Activated naive CD4-positive, alpha-beta T cell treated with anti-CD3 and anti-CD28 coated beads, Interleukin-2, amount 10 ng/mL, durations not matched to agents 7 days and 5 days (primary cell): ENCODE measurements at regions not wholly inside any gene's neighbourhood (a gene's known extent, or its start where the extent isn't known, plus 50 kb on each side); places are given as distances from the start of the nearest gene placed in this dataset.

Source experiments
- CTCF ChIA-PET: fragments of 350-600 bp; sonication (Branson Sonifier 250); formaldehyde crosslinking; loops from one replicate; lab custom pipeline; 2021; ENCODE audit warnings: antibody characterized with exemption; lab: Charles Lee
- DNase-seq: peaks from one replicate; pipeline ENCODE4 v3.0.0-alpha.2; 2020
- H3K27ac Mint-ChIP-seq: one replicate; pipeline ENCODE4 v1.8.0; 2021; ENCODE audit warnings: mild to moderate bottlenecking, moderate library complexity, mixed read lengths
- H3K27me3 Mint-ChIP-seq: one replicate; pipeline ENCODE4 v1.8.0; 2021; ENCODE audit warnings: mild to moderate bottlenecking, mixed read lengths
- H3K36me3 Mint-ChIP-seq: one replicate; pipeline ENCODE4 v1.8.0; 2021; ENCODE audit warnings: mixed read lengths
- H3K4me1 Mint-ChIP-seq: one replicate; pipeline ENCODE4 v1.8.0; 2021; ENCODE audit warnings: mixed read lengths
- H3K4me3 Mint-ChIP-seq: one replicate; pipeline ENCODE4 v1.8.0; 2021; ENCODE audit warnings: mild to moderate bottlenecking, moderate library complexity, mixed read lengths
- H3K9me3 Mint-ChIP-seq: one replicate; pipeline ENCODE4 v1.8.0; 2021; ENCODE audit warnings: mixed read lengths

GRCh38 chr15:97890307-97890706 lies 70.2 kb upstream of the ARRDC4 start:
- DNase-seq = no peak
- no peaks in the 10 kb centered on the region for H3K36me3 Mint-ChIP-seq
- CTCF ChIA-PET = no interaction called here
- no peak overlapping the region for H3K4me3 Mint-ChIP-seq
- H3K27me3 Mint-ChIP-seq = no peaks in the 10 kb centered on the region
- H3K9me3 Mint-ChIP-seq = no peaks in the 10 kb centered on the region
- no peak overlapping the region for H3K27ac Mint-ChIP-seq
- no peaks in the 10 kb centered on the region for H3K4me1 Mint-ChIP-seq

- DNase-seq = no peak
- no peaks in the 10 kb centered on the region for H3K36me3 Mint-ChIP-seq
- H3K9me3 Mint-ChIP-seq = no peaks in the 10 kb centered on the region
- no peaks in the 10 kb centered on the region for H3K4me1 Mint-ChIP-seq
- CTCF ChIA-PET = interaction anchor here (0.9 to 3.0 kb wide), 2 partner anchors 13 to 286 kb away, joined by 4 to 8 read pairs; no protein-coding TSS in a partner anchor
- H3K27me3 Mint-ChIP-seq = no peaks in the 10 kb centered on the region
- H3K4me3 Mint-ChIP-seq = no peak overlapping the region
- H3K27ac Mint-ChIP-seq = no peak overlapping the region
Observed at GRCh38 chr15:97892167-97892938, 68.2 kb upstream of the ARRDC4 start.

GRCh38 chr15:97893967-97894366 lies 66.5 kb upstream of the ARRDC4 start:
- Mint-ChIP-seq H3K9me3 (no peaks in the 10 kb centered on the region), H3K27me3 (no peaks in the 10 kb centered on the region), H3K36me3 (no peaks in the 10 kb centered on the region), H3K27ac (no peak overlapping the region), H3K4me3 (no peak overlapping the region), H3K4me1 (no peaks in the 10 kb centered on the region)
- no peak for DNase-seq
- CTCF ChIA-PET = interaction anchor here (3.0 kb wide), 1 partner anchor 284 kb away, joined by 8 read pairs; no protein-coding TSS in a partner anchor

- CTCF ChIA-PET = interaction anchor here (0.7 to 2.1 kb wide), 5 partner anchors 8 to 278 kb away, joined by 3 to 5 read pairs (median 4); no protein-coding TSS in a partner anchor
Observed at GRCh38 chr15:97899981-97900380, 60.5 kb upstream of the ARRDC4 start.

GRCh38 chr15:97902140-97902780 lies 58.2 kb upstream of the ARRDC4 start:
- CTCF ChIA-PET = interaction anchor here (5.6 kb wide), 1 partner anchor 275 kb away, joined by 56 read pairs; no protein-coding TSS in a partner anchor
- Mint-ChIP-seq H3K4me3 (no peak overlapping the region), H3K27ac (no peak overlapping the region), H3K9me3 (no peaks in the 10 kb centered on the region), H3K27me3 (peaks cover 25% of the 10 kb centered on the region), H3K4me1 (no peaks in the 10 kb centered on the region), H3K36me3 (no peaks in the 10 kb centered on the region)
- DNase-seq = no peak

More at GRCh38 chr15:97899981-97900380, 60.5 kb upstream of the ARRDC4 start:
- no peak overlapping the region for H3K4me3 Mint-ChIP-seq
- H3K36me3 Mint-ChIP-seq = no peaks in the 10 kb centered on the region
- H3K4me1 Mint-ChIP-seq = no peaks in the 10 kb centered on the region
- H3K27ac Mint-ChIP-seq = no peak overlapping the region
- no peaks in the 10 kb centered on the region for H3K9me3 Mint-ChIP-seq
- no peak for DNase-seq
- H3K27me3 Mint-ChIP-seq = peaks cover 20% of the 10 kb centered on the region

- H3K27me3 Mint-ChIP-seq = peaks cover 25% of the 10 kb centered on the region
- H3K4me1 Mint-ChIP-seq = no peaks in the 10 kb centered on the region
- CTCF ChIA-PET = interaction anchor here (1.1 to 5.6 kb wide), 3 partner anchors 183 to 391 kb away, joined by 5 to 56 read pairs (median 8); no protein-coding TSS in a partner anchor
- DNase-seq = no peak
- H3K27ac Mint-ChIP-seq = no peak overlapping the region
- H3K4me3 Mint-ChIP-seq = no peak overlapping the region
- H3K9me3 Mint-ChIP-seq = no peaks in the 10 kb centered on the region
- no peaks in the 10 kb centered on the region for H3K36me3 Mint-ChIP-seq
Observed at GRCh38 chr15:97903560-97903959, 56.9 kb upstream of the ARRDC4 start.

GRCh38 chr15:97903971-97904572 lies 56.4 kb upstream of the ARRDC4 start:
- Mint-ChIP-seq H3K4me3 (no peak overlapping the region), H3K27me3 (peaks cover 25% of the 10 kb centered on the region), H3K27ac (no peak overlapping the region), H3K4me1 (no peaks in the 10 kb centered on the region), H3K9me3 (no peaks in the 10 kb centered on the region), H3K36me3 (no peaks in the 10 kb centered on the region)
- CTCF ChIA-PET = interaction anchor here (1.1 to 5.6 kb wide), 4 partner anchors 11 to 391 kb away, joined by 4 to 56 read pairs (median 6); no protein-coding TSS in a partner anchor
- peak; percentile 41 for DNase-seq

GRCh38 chr15:97909291-97909891 lies 51.1 kb upstream of the ARRDC4 start:
- Mint-ChIP-seq H3K4me1 (no peaks in the 10 kb centered on the region), H3K27ac (no peak overlapping the region), H3K27me3 (peaks cover 10% of the 10 kb centered on the region), H3K4me3 (no peak overlapping the region), H3K36me3 (no peaks in the 10 kb centered on the region), H3K9me3 (no peaks in the 10 kb centered on the region)
- CTCF ChIA-PET = interaction anchor here (1.2 to 3.3 kb wide), 2 partner anchors 156 to 268 kb away, joined by 4 to 25 read pairs; no protein-coding TSS in a partner anchor
- peak; percentile 68 for DNase-seq
